GM12872 (cell line): ENCODE measurements at regions not wholly inside any gene's neighbourhood (a gene's known extent, or its start where the extent isn't known, plus 50 kb on each side); places are given as distances from the start of the nearest gene placed in this dataset.

Source experiments
- CTCF ChIP-seq: IDR thresholded peaks from 3 replicates; pipeline ENCODE4 v1.5.1; 2011; ENCODE audit warnings: low read depth, mild to moderate bottlenecking, low read length, moderate library complexity; ENCODE audit not compliant: insufficient read depth

GRCh38 chr2:105539331-105539730, 140.5 kb upstream of the FHL2 start:
- TF ChIP-seq CTCF = no peak

- no peak for TF ChIP-seq CTCF
Observed at GRCh38 chr2:105538840-105539239, 140.0 kb upstream of the FHL2 start.

GRCh38 chr2:105537920-105538319, 139.1 kb upstream of the FHL2 start:
- TF ChIP-seq CTCF = no peak

GRCh38 chr2:105537466-105537865, 138.6 kb upstream of the FHL2 start:
- TF ChIP-seq CTCF = no peak

- no peak for TF ChIP-seq CTCF
Observed at GRCh38 chr2:105536175-105536574, 137.3 kb upstream of the FHL2 start.

GRCh38 chr2:105526000-105526925, 127.4 kb upstream of the FHL2 start:
- no peak for TF ChIP-seq CTCF

- no peak for TF ChIP-seq CTCF
Observed at GRCh38 chr2:105525201-105525600, 126.3 kb upstream of the FHL2 start.
